ENCODE measurements at regions not wholly inside any gene's neighbourhood (a gene's known extent, or its start where the extent isn't known, plus 50 kb on each side); places are given as distances from the start of the nearest gene placed in this dataset.

DNA sequence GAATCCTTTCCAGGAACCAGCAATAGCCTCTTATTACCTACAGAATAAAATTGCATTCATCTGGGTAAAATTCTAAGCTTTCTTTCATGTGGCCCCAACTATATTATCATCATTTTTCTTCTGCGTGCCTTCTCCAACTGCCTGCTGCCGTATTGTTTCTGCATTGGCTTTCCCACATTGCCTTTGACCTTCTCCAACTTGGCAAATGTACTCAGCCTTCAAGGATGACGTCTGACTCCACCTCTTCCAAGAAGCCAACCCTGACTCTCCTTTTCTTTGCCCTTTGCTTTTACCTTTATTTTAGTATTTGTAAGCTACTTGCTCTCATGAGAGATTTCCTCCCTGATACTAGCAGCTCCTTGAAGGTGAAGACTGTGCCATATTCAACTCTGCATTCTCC, 200.4 kb upstream of the FAM9B start:
- no peak for TF ChIP-seq EZH2 (IDR thresholded peaks at IDR 0.05; ENCODE audit: borderline replicate concordance, low read length)
- TF ChIP-seq, protein P1, sequence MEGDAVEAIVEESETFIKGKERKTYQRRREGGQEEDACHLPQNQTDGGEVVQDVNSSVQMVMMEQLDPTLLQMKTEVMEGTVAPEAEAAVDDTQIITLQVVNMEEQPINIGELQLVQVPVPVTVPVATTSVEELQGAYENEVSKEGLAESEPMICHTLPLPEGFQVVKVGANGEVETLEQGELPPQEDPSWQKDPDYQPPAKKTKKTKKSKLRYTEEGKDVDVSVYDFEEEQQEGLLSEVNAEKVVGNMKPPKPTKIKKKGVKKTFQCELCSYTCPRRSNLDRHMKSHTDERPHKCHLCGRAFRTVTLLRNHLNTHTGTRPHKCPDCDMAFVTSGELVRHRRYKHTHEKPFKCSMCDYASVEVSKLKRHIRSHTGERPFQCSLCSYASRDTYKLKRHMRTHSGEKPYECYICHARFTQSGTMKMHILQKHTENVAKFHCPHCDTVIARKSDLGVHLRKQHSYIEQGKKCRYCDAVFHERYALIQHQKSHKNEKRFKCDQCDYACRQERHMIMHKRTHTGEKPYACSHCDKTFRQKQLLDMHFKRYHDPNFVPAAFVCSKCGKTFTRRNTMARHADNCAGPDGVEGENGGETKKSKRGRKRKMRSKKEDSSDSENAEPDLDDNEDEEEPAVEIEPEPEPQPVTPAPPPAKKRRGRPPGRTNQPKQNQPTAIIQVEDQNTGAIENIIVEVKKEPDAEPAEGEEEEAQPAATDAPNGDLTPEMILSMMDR (IDR thresholded peaks at IDR 0.05; ENCODE audit: low read length) = no peak

Data from OCI-LY1 (cell line).